ENCODE measurements at regions not wholly inside any gene's neighbourhood (a gene's known extent, or its start where the extent isn't known, plus 50 kb on each side); places are given as distances from the start of the nearest gene placed in this dataset.

DNA sequence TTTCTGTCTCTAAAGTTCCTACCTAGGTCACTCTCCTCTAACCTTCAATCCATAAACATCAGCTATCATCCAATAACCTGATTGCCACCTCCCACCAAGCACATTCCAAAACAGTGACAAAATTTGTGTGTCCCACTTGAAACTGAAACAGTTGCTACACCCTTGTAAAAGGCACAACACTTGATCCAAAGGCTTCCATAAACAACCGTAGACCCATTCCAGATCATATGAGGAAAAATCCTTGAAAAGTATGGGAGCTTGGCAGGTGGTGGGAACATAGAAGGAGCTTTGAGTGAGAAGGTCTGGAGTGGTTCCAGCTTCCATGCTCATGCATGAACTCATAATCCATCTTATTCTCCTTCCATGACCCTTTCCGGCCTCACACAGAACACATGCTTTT lies 82.0 kb upstream of the ATP1A1 start (continued):
- TF ChIP-seq, protein P1, sequence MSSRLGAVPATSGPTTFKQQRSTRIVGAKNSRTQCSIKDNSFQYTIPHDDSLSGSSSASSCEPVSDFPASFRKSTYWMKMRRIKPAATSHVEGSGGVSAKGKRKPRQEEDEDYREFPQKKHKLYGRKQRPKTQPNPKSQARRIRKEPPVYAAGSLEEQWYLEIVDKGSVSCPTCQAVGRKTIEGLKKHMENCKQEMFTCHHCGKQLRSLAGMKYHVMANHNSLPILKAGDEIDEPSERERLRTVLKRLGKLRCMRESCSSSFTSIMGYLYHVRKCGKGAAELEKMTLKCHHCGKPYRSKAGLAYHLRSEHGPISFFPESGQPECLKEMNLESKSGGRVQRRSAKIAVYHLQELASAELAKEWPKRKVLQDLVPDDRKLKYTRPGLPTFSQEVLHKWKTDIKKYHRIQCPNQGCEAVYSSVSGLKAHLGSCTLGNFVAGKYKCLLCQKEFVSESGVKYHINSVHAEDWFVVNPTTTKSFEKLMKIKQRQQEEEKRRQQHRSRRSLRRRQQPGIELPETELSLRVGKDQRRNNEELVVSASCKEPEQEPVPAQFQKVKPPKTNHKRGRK (CRISPR knock-in tag; IDR thresholded peaks at IDR 0.05), result no peak
- no peak for TF ChIP-seq HHEX (CRISPR knock-in tag; IDR thresholded peaks at IDR 0.05)

DNA sequence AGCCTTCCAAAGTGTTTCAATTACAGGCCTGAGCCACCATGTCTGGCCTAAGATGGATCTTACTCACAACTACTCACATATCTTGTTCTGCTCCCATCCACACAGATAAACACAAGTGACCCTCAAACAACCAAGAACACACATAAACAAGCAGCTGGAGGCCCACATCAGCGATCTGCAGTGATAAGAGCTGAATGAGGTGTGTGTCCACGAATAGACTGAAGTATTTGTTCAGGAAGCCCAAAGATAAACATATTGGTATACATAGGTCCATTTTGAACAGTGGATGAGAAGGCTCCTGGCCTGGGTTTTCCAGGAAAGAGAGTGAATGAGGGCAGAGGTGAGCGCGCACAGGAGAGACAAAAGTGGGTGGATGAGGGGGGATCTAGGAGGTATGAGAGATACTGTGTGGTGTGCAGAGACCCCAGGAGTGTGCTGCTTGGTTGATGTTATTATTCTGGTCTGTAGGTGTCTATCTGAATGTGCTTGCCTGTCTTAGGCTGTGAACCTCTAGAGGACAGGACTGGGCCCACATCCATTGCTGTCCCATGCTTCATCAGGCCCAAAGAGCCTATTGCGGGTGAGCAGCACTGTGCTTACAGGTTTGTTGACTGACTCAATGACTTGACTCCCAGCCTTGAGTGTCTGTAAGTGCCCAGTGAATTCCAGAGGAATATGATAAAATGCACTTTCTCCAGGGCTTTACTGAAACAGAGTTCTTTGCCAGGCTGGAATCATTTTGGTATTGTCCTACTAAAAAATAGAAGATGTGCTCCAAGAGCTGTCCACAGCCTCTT lies 79.9 kb upstream of the ATP1A1 start:
- POLR2A ChIA-PET, result interaction anchor here (0.9 kb wide), 1 partner anchor 42 kb away, joined by 3 read pairs; no protein-coding TSS in a partner anchor
- TF ChIP-seq ZHX1 (CRISPR knock-in tag; IDR thresholded peaks at IDR 0.05; ENCODE audit: low read depth) (no peak), IRF1 (CRISPR knock-in tag; IDR thresholded peaks at IDR 0.05; ENCODE audit: low read depth) (no peak), ZNF614 (CRISPR knock-in tag; IDR thresholded peaks at IDR 0.05; ENCODE audit: borderline replicate concordance) (peak; percentile 90), RCOR2 (CRISPR knock-in tag; IDR thresholded peaks at IDR 0.05) (peak; percentile 90), ATF4 (CRISPR knock-in tag; IDR thresholded peaks at IDR 0.05) (peak in 1 of 2 experiments; percentile 58; a peak in 1 of 4 replicates), ZNF431 (CRISPR knock-in tag; IDR thresholded peaks at IDR 0.05; ENCODE audit: borderline replicate concordance, low read depth) (peak; percentile 47; the same call in 1 of the 2 replicates), TBX3 (IDR thresholded peaks at IDR 0.05; ENCODE audit: borderline replicate concordance) (peak; percentile 91), ZNF326 (CRISPR knock-in tag; IDR thresholded peaks at IDR 0.05; ENCODE audit: borderline replicate concordance) (no peak)
- TF ChIP-seq, protein P2, sequence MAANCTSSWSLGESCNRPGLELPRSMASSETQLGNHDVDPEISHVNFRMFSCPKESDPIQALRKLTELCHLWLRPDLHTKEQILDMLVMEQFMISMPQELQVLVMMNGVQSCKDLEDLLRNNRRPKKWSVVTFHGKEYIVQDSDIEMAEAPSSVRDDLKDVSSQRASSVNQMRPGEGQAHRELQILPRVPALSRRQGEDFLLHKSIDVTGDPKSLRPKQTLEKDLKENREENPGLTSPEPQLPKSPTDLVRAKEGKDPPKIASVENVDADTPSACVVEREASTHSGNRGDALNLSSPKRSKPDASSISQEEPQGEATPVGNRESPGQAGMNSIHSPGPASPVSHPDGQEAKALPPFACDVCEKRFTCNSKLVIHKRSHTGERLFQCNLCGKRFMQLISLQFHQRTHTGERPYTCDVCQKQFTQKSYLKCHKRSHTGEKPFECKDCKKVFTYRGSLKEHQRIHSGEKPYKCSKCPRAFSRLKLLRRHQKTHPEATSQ (CRISPR knock-in tag; IDR thresholded peaks at IDR 0.05; ENCODE audit: borderline replicate concordance), result no peak

More for the DNA sequence above, 79.9 kb upstream of the ATP1A1 start:
- no TSS peak for BruUV-seq (replicated peaks)
- H3K4me3 ChIP-seq (replicated peaks in 1 of 3; ENCODE audit: insufficient read depth in 1 of 3, low read depth in 2 of 3, low read length in 3 of 3), result no peak overlapping the region
- H3K4me2 ChIP-seq (ENCODE audit: low read depth, low read length), result peak overlapping the region; percentile 48; the same call in 1 of the 2 replicates
- H3K27ac ChIP-seq (ENCODE audit: extremely low read length, insufficient read depth, low read length), result no peak overlapping the region
- FAIRE-seq (no peak), ATAC-seq (peak; percentile 96), DNase-seq (ENCODE audit: low spot score) (peak; percentile 91)
- in situ Hi-C loops (cut with HindIII; ENCODE audit: extremely low pct_ligation_motif_present, low pct_unique_long_range_greater_than_20kb), result no loop called here
- H2AFZ ChIP-seq (ENCODE audit: low read length), result no peak overlapping the region
- no peaks in the 10 kb centered on the region for H4K20me1 ChIP-seq (ENCODE audit: insufficient read depth, low read length)
- intact Hi-C loops (cut with micrococcal nuclease; ENCODE audit: unreplicated experiment), result loop anchor here (1.0 kb wide), 2 partner anchors 23 to 140 kb away; no protein-coding TSS in a partner anchor
- peaks cover 0 to 39% of the 10 kb centered on the region in 2 experiments; a peak in 4 of 5 replicates for H3K27me3 ChIP-seq (ENCODE audit: control insufficient read depth in 1 of 2, insufficient read depth in 2 of 2, low read length in 2 of 2)
- no peaks in the 10 kb centered on the region for H3K9me3 ChIP-seq (ENCODE audit: low read length)
- no peaks in the 10 kb centered on the region for H3K36me3 ChIP-seq (replicated peaks in 1 of 2; ENCODE audit: control insufficient read depth in 1 of 2, insufficient read depth in 2 of 2, low read length in 2 of 2)
- CTCF ChIA-PET (ENCODE audit: low intra/inter-chr PET ratio, low total read pairs), result no interaction called here
- WGBS (ENCODE audit: low lambda C conversion rate), result 0% methylated on average over 4 of the region's 5 CpGs
- no peak overlapping the region for H3K9ac ChIP-seq (ENCODE audit: insufficient read depth, low read depth, low read length)
- H3K4me1 ChIP-seq (ENCODE audit: insufficient read depth, low read length), result peaks cover 61% of the 10 kb centered on the region
- no peaks in the 10 kb centered on the region for H3K79me2 ChIP-seq (ENCODE audit: insufficient read depth, low read length)
